H9 (cell line): ENCODE measurements at regions not wholly inside any gene's neighbourhood (a gene's known extent, or its start where the extent isn't known, plus 50 kb on each side); places are given as distances from the start of the nearest gene placed in this dataset.

Experiments used
- DNase-seq: peaks from one replicate; pipeline ENCODE4 v3.0.0-alpha.2; 2017
- H2AFZ ChIP-seq: one replicate; pipeline ENCODE4 v1.6.1; 2013; ENCODE audit warnings: mild to moderate bottlenecking, low read length, control low read depth, moderate library complexity
- H2AK5ac ChIP-seq: 2 replicates; pipeline ENCODE4 v1.6.1; 2013; ENCODE audit warnings: low read length, control low read depth, mixed read lengths; ENCODE audit not compliant: insufficient read length
- H2BK120ac ChIP-seq: one replicate; pipeline ENCODE4 v1.6.1; 2013; ENCODE audit warnings: low read depth, mild to moderate bottlenecking, low read length, control low read depth, inconsistent platforms; ENCODE audit not compliant: poor library complexity, severe bottlenecking
- H2BK12ac ChIP-seq: 2 replicates; pipeline ENCODE4 v1.6.1; 2013; ENCODE audit warnings: low read length, control low read depth, mixed read lengths, low read depth; ENCODE audit not compliant: insufficient read length
- H2BK15ac ChIP-seq: 2 replicates; pipeline ENCODE4 v1.6.1; 2013; ENCODE audit warnings: low read depth, low read length, control low read depth
- H2BK20ac ChIP-seq: one replicate; pipeline ENCODE4 v1.6.1; 2013; ENCODE audit warnings: low read depth, mild to moderate bottlenecking, low read length, control low read depth, inconsistent platforms; ENCODE audit not compliant: poor library complexity, severe bottlenecking
- H2BK5ac ChIP-seq: 2 replicates; pipeline ENCODE4 v1.6.1; 2013; ENCODE audit warnings: low read length, control low read depth, mixed read lengths; ENCODE audit not compliant: insufficient read length
- H3K14ac ChIP-seq: 2 replicates; pipeline ENCODE4 v1.6.1; 2013; ENCODE audit warnings: low read length, control low read depth; ENCODE audit not compliant: insufficient read depth
- H3K18ac ChIP-seq: 2 replicates; pipeline ENCODE4 v1.6.1; 2013; ENCODE audit warnings: low read depth, mild to moderate bottlenecking, mixed read lengths, low read length, control low read depth; ENCODE audit not compliant: insufficient read length
- H3K23ac ChIP-seq: 2 replicates; pipeline ENCODE4 v1.6.1; 2013; ENCODE audit warnings: low read length, control low read depth, mixed read lengths, low read depth; ENCODE audit not compliant: insufficient read length
- H3K23me2 ChIP-seq: 2 replicates; pipeline ENCODE4 v1.6.1; 2013; ENCODE audit warnings: low read depth, mild to moderate bottlenecking, mixed read lengths, low read length, control low read depth; ENCODE audit not compliant: insufficient read length, poor library complexity, severe bottlenecking
- H3K27ac ChIP-seq: 2 replicates; pipeline ENCODE4 v1.5.1; 2013; ENCODE audit warnings: low read length, control low read depth, mixed read lengths, low read depth; ENCODE audit not compliant: insufficient read length
- H3K27me3 ChIP-seq: 2 replicates; pipeline ENCODE4 v1.6.1; 2013; ENCODE audit warnings: low read length, control low read depth, inconsistent platforms; ENCODE audit not compliant: insufficient read depth
- H3K4ac ChIP-seq: 2 replicates; pipeline ENCODE4 v1.6.1; 2013; ENCODE audit warnings: low read depth, mild to moderate bottlenecking, control low read depth, inconsistent platforms, low read length, moderate library complexity
- H3K4me1 ChIP-seq: 2 replicates; pipeline ENCODE4 v1.6.1; 2013; ENCODE audit warnings: low read length, control low read depth, inconsistent platforms; ENCODE audit not compliant: insufficient read depth
- H3K4me2 ChIP-seq: 2 replicates; pipeline ENCODE4 v1.6.1; 2013; ENCODE audit warnings: low read length, control low read depth, mixed read lengths; ENCODE audit not compliant: insufficient read length, insufficient read depth
- H3K56ac ChIP-seq: 2 replicates; pipeline ENCODE4 v1.6.1; 2013; ENCODE audit warnings: low read depth, mild to moderate bottlenecking, mixed read lengths, low read length, control low read depth; ENCODE audit not compliant: insufficient read length
- H3K79me1 ChIP-seq: 2 replicates; pipeline ENCODE4 v1.6.1; 2013; ENCODE audit warnings: low read depth, mild to moderate bottlenecking, moderate library complexity, low read length, control low read depth, inconsistent platforms; ENCODE audit not compliant: insufficient read depth, poor library complexity, severe bottlenecking
- H3K79me2 ChIP-seq: 2 replicates; pipeline ENCODE4 v1.6.1; 2013; ENCODE audit warnings: low read length, control low read depth, inconsistent platforms; ENCODE audit not compliant: insufficient read depth
- H3K9ac ChIP-seq: 2 replicates; pipeline ENCODE4 v1.6.1; 2013; ENCODE audit warnings: low read length, control low read depth, mixed read lengths; ENCODE audit not compliant: insufficient read length; ENCODE audit errors: extremely low read depth
- H3K9me3 ChIP-seq: one replicate; pipeline ENCODE4 v1.6.1; 2013; ENCODE audit warnings: low read depth, low read length, inconsistent platforms; ENCODE audit not compliant: control insufficient read depth
- H3T11ph ChIP-seq: one replicate; pipeline ENCODE4 v1.6.1; 2013; ENCODE audit warnings: mild to moderate bottlenecking, low read length, control low read depth, inconsistent platforms
- H4K20me1 ChIP-seq: one replicate; pipeline ENCODE4 v1.6.1; 2013; ENCODE audit not compliant: control insufficient read depth, insufficient read length, insufficient read depth
- H4K5ac ChIP-seq: 2 replicates; pipeline ENCODE4 v1.6.1; 2013; ENCODE audit warnings: low read depth, mild to moderate bottlenecking, mixed read lengths, low read length, control low read depth; ENCODE audit not compliant: insufficient read length
- H4K8ac ChIP-seq: replicated peaks from 2 replicates; pipeline ENCODE4 v1.6.1; 2013; ENCODE audit warnings: low read length, control low read depth, mixed read lengths, low read depth; ENCODE audit not compliant: insufficient read length
- H4K91ac ChIP-seq: 2 replicates; pipeline ENCODE4 v1.6.1; 2013; ENCODE audit warnings: low read depth, mild to moderate bottlenecking, moderate library complexity, mixed read lengths, low read length, control low read depth; ENCODE audit not compliant: insufficient read length
- H3K27ac Mint-ChIP-seq, 3 experiments: 2 replicates in 2 of 3; 3 replicates in 1 of 3; pipeline ENCODE4 v1.8.0; 2020 to 2021; ENCODE audit warnings: mixed read lengths in 3 of 3, mild to moderate bottlenecking in 1 of 3, moderate library complexity in 1 of 3
- H3K27me3 Mint-ChIP-seq: 2 replicates; pipeline ENCODE4 v1.8.0; 2021; ENCODE audit warnings: low read depth, mild to moderate bottlenecking, moderate library complexity, mixed read lengths
- H3K36me3 Mint-ChIP-seq, 3 experiments: 2 replicates in 2 of 3; 3 replicates in 1 of 3; pipeline ENCODE4 v1.8.0; 2020 to 2021; ENCODE audit warnings: low read depth in 3 of 3, mixed read lengths in 3 of 3; ENCODE audit not compliant: insufficient read depth in 1 of 3
- H3K4me1 Mint-ChIP-seq, 2 experiments: 2 replicates each; pipeline ENCODE4 v1.8.0; 2020; ENCODE audit warnings: mixed read lengths in 2 of 2
- H3K4me3 Mint-ChIP-seq, 2 experiments: 2 replicates in 1 of 2; 3 replicates in 1 of 2; pipeline ENCODE4 v1.8.0; 2020 to 2021; ENCODE audit warnings: mild to moderate bottlenecking in 2 of 2, mixed read lengths in 2 of 2, moderate library complexity in 1 of 2
- H3K9me3 Mint-ChIP-seq, 2 experiments: 2 replicates in 1 of 2; 3 replicates in 1 of 2; pipeline ENCODE4 v1.8.0; 2020; ENCODE audit warnings: mild to moderate bottlenecking in 2 of 2, mixed read lengths in 2 of 2, moderate library complexity in 1 of 2
- WGBS: extraction: QIAGEN DNeasy Blood & Tissue Kit; methylation state at CpG from one replicate; pipeline ENCODE4 v1.1.7; 2013; ENCODE audit warnings: missing lambda C conversion rate, low lambda C conversion rate, mixed read lengths; ENCODE audit not compliant: insufficient read length; ENCODE audit errors: extremely low coverage; 5-methylcytosine and 5-hydroxymethylcytosine counted together
- TF ChIP-seq, protein P1 (sequence below): fragments of 200-600 bp; sonication (generic); conservative IDR thresholded peaks from 3 replicates; pipeline ENCODE4 v1.8.0; 2021; ENCODE audit warnings: antibody characterized with exemption, mild to moderate bottlenecking

- no peak overlapping the region for H3K56ac ChIP-seq
- no CpG with 5 or more reads among the region's 3 CpGs for WGBS
- Mint-ChIP-seq H3K27ac (no peak overlapping the region), H3K27me3 (no peaks in the 10 kb centered on the region; the same call in 1 of the 2 replicates), H3K36me3 (no peaks in the 10 kb centered on the region; a peak in 1 of 7 replicates), H3K4me1 (no peaks in the 10 kb centered on the region), H3K9me3 (no peaks in the 10 kb centered on the region; a peak in 1 of 5 replicates), H3K4me3 (no peak overlapping the region)
- no peak overlapping the region for H3K9ac ChIP-seq
- H3K4me1 ChIP-seq, result no peaks in the 10 kb centered on the region
- H3K23me2 ChIP-seq, result no peaks in the 10 kb centered on the region
- no peak overlapping the region for H2BK5ac ChIP-seq
- H3K27me3 ChIP-seq, result no peaks in the 10 kb centered on the region
- H3K4me2 ChIP-seq, result no peak overlapping the region
- no peaks in the 10 kb centered on the region for H3K9me3 ChIP-seq
- no peak overlapping the region for H3K4ac ChIP-seq
- H3K18ac ChIP-seq, result no peak overlapping the region
- H3K23ac ChIP-seq, result no peak overlapping the region
- no peaks in the 10 kb centered on the region for H4K20me1 ChIP-seq
- H3K79me2 ChIP-seq, result no peaks in the 10 kb centered on the region
- no peak overlapping the region for H2BK120ac ChIP-seq
- H2AFZ ChIP-seq, result no peak overlapping the region
- H4K8ac ChIP-seq, result no peak overlapping the region
- H4K5ac ChIP-seq, result no peak overlapping the region
- no peak overlapping the region for H3K27ac ChIP-seq
- no peak overlapping the region for H2BK12ac ChIP-seq
- no peak overlapping the region for H2BK15ac ChIP-seq
- H4K91ac ChIP-seq, result no peak overlapping the region
- H3K79me1 ChIP-seq, result no peaks in the 10 kb centered on the region
- no peak overlapping the region for H2AK5ac ChIP-seq
- no peak overlapping the region for H2BK20ac ChIP-seq
- H3K14ac ChIP-seq, result no peak overlapping the region
- no peak overlapping the region for H3T11ph ChIP-seq
- no peak for DNase-seq
- TF ChIP-seq, protein P1, sequence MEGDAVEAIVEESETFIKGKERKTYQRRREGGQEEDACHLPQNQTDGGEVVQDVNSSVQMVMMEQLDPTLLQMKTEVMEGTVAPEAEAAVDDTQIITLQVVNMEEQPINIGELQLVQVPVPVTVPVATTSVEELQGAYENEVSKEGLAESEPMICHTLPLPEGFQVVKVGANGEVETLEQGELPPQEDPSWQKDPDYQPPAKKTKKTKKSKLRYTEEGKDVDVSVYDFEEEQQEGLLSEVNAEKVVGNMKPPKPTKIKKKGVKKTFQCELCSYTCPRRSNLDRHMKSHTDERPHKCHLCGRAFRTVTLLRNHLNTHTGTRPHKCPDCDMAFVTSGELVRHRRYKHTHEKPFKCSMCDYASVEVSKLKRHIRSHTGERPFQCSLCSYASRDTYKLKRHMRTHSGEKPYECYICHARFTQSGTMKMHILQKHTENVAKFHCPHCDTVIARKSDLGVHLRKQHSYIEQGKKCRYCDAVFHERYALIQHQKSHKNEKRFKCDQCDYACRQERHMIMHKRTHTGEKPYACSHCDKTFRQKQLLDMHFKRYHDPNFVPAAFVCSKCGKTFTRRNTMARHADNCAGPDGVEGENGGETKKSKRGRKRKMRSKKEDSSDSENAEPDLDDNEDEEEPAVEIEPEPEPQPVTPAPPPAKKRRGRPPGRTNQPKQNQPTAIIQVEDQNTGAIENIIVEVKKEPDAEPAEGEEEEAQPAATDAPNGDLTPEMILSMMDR, result no peak
Observed at GRCh38 chr1:195186544-195186943, 1421.7 kb downstream of the KCNT2 start.
